NCI-H2107 (cell line): ENCODE measurements at regions not wholly inside any gene's neighbourhood (a gene's known extent, or its start where the extent isn't known, plus 50 kb on each side); places are given as distances from the start of the nearest gene placed in this dataset.

Experiments used
- DNase-seq: peaks from one replicate; lab custom pipeline; 2025; lab: John Stamatoyannopoulos, UW

DNA sequence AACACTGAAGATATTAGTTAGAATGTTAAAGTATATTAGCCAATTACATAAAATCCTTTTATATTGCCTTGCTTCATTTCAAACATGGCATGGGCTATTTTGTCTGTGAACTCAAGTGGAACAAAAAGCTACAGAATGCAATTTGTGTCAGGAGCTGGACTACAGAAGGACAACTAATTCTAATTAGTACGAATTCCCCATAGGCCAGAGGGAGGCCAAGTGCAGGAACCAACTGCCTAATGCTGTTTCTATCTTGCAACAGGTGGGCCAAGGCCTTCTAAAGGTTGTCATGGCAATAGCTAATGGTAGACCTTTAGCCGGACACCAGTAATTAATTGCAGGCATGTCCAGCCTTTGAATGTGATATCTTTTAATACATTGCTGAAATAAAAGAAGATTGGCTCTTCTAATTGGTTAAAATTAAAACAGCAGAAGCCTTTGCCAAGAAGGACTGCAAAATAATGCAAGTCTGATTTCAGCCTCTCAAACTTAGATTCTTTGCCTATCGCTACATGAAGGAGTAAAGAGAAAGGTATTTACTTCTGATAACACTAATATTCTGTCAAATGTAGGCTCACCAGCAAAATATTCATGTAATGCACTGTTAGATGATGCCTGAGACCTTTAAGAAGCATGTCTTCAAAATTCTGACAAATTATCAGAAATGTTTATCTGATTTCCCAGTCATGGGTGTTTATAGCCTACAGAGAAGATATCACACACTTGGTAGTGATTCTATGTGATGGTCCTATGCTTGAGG, 232.1 kb downstream of the LMO4 start:
- DNase-seq = no peak

DNA sequence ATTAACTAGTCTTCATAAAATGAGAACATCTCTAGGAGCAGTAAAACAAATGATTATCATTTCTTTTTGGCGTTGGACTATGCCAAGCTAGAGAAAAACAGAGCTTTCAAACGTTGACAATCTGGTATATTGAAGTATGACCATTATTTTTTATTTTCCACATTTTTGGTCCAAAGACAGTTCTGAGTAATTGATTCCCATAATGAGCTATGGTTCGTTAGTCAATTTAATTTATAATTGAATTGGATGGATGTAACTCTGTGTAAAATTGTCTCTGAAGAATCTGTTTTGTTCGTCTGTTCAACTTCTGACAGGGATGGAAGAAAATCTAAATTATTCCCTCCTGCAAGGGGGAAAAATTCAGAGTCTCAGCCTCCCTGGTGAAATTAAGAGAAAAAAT, 234.5 kb downstream of the LMO4 start:
- no peak for DNase-seq

GRCh38 chr1:87565861-87566260, 237.2 kb downstream of the LMO4 start:
- DNase-seq = no peak

DNA sequence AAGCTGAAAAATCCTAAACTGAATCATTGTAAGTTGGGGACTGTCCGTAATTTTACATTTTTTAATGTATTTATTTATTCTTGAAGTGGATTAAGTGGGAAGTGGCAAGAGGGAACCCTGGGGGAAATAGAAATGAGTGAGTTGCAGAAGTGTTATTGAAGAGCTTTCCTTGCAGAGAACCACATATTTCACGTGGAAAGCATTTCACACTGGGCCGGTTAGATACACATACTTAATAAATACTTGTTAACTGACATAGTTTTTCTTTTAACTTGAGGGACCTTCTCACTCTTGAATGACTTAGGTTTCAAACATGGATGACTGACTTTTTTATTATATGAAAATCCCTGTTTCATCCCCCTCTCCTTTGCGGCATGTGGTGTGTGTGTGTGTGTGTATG, 239.3 kb downstream of the LMO4 start:
- DNase-seq = no peak

GRCh38 chr1:87568911-87569310, 240.2 kb downstream of the LMO4 start:
- no peak for DNase-seq

DNA sequence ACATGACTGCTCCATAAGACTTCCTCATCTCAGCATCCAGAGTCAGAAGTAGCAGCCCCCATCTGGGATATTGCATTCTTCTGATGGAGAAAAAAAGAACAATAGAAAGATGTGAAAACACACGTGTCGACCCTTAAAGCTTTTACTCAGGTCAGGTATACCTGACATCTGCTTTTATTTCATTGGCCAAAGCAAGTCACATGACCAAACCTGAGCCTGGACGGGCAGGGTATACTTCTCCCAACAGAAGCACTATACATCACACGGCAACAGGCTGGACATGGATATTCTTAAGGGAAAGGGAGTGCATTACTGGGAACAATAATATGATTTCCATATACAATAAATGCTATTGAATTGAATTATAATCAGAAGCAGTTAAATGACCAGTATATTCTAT, 243.3 kb downstream of the LMO4 start:
- DNase-seq = no peak

GRCh38 chr1:87572891-87573290, 244.2 kb downstream of the LMO4 start:
- DNase-seq = no peak

GRCh38 chr1:87575528-87575927, 246.8 kb downstream of the LMO4 start:
- no peak for DNase-seq

DNA sequence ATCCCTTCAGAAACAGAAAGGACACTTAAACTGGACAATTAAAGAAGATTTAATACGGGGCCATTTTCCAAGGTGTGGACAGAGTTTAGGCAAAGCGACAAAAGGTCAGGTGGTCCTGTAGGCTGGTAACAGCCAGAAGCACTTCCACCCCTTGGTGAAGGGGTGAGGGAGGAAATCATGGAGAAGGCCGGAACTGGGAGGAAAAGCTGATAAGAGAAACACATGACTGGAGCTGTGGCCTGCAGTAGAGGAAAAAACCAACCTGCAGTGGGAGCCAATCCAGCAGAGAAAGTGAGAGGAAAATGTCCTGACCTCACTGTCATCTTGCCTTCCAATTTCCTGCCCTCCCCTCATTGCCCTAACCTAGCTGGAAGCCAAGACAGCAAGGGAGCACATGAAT, 249.8 kb downstream of the LMO4 start:
- no peak for DNase-seq

- no peak for DNase-seq
Observed at GRCh38 chr1:87583459-87583858, 254.8 kb downstream of the LMO4 start.

GRCh38 chr1:87584586-87584985, 255.9 kb downstream of the LMO4 start:
- no peak for DNase-seq

GRCh38 chr1:87586501-87586900, 257.8 kb downstream of the LMO4 start:
- DNase-seq = no peak

GRCh38 chr1:87588495-87588894, 259.8 kb downstream of the LMO4 start:
- no peak for DNase-seq

GRCh38 chr1:87591492-87591891, 262.8 kb downstream of the LMO4 start:
- DNase-seq = no peak

DNA sequence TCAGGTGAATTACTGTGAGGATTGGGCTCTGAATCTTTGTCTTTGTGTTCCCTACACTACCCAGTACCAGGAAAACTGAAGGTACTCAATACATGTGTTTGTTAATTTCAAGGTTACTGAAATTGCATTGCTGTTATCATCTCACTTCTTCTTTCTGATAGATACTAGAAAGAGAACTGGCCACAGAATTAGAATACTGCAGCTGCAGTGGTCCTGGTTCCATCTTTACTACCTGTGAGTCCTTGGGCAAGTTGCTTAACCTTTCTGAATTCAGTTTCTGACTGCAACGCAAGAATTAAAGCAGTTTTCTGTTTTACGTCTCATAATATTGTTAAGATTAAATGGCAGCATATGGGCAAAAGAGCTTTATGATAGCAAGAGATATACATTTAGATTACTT, 263.5 kb downstream of the LMO4 start:
- no peak for DNase-seq

DNA sequence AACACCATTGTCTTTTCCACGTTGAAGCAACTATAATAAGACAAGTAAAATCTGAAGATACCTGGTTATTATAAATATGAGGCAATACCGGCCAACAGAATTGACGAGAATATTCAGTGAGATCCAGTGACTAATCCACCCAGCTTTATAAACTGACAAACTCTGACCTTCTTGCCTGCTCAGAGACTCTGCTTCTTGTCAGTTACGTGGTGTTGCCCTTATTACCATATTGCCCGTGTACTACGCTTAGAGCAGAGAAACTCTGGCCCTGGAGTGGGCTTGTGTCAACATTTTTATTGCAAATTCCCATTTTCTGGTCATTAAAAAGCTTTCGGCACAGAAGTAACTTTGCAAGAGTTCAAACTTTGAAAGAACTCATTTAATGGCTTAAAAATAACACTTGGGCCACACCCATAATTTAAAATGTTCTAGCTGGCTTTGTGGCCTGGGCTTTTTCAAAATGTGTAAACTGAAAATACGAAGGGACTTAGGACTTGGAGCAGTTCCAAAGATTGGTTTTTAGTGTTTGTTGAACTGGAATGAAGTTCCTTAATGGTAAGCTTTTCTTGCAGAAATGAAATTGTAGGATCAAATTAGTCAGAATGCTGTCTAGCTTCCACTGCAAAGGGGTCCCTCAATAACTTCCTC, 266.2 kb downstream of the LMO4 start:
- DNase-seq = no peak

DNA sequence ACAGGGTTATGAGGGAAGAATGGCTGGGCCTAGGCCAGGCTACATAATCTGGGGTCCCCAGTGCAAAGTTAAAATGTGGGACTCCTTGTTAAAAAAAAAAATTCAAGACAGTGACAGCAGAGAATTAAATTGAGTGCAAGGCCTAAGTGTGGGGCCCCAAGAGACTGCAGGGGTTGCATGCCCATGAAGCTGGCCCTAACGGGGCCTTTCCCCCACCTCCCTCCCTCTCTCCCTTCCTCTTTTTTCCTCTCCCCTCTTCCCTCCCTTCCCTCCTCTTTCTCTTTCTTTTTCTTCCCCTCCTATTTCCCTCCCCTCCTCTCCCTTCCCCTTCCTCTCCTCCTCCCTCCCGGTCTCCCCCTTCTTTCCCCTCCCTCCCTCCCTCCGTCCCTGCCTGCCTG, 266.7 kb downstream of the LMO4 start:
- no peak for DNase-seq

- no peak for DNase-seq
Observed at GRCh38 chr1:87598429-87598828, 269.7 kb downstream of the LMO4 start.

DNA sequence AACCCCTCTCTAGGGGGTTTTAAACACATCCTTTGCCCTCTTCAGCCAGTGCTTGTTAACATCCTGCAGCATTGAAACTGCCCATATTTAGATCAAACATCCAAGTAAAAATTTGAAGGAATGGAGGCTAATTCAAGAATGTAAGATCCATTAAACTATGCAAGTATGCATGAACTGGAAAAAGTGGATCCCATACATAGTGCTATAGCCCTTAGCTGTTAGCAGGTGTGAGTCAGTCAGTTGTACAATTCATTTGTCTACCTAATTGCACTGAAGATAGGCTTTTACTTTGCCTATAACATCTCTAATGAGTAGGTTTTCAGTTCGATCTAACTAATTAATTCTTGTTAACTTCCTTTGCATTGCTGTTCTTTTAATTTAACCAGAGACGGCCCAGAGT, 270.9 kb downstream of the LMO4 start:
- no peak for DNase-seq

- DNase-seq = no peak
Observed at GRCh38 chr1:87600055-87600850, 271.6 kb downstream of the LMO4 start.

DNA sequence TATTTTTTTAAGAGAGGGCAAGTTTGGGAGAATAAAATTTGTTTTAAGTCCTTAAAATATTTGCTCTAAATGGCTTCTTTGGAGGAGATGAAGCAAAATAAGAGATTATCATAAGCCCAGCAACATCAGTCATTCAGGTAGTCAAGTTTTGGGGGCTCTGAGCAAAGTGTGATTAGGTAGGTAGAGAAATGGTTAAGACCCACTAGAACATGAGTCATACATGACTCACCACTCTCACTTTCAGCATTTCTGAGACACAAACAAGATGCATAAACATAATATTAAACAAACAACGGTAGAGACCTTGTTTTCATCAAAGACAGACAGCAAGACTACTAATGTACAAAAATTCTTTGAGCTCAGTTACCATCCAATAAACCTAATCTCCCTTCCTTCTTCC, 272.2 kb downstream of the LMO4 start:
- no peak for DNase-seq

DNA sequence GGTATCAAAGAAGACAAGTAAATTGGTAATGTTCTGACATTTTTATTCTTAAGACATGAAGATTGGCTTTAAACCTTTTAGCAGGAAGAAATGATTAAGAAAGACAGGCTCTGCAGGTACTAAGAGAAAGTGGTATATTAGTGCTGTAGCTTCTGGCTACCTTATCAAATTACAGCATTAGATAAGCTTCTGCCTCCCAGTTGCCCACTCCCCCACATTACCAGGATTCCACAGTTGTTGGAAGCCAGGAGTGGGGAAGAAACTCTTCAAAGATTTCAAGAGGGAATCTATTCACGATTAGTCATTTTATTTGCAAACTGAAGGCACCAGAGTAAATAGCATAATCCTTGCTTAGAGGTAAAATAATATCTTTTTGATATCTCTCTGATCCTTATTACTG, 274.9 kb downstream of the LMO4 start:
- no peak for DNase-seq

GRCh38 chr1:87612956-87613355, 284.3 kb downstream of the LMO4 start:
- no peak for DNase-seq
